B cell (primary cell): ENCODE measurements at regions not wholly inside any gene's neighbourhood (a gene's known extent, or its start where the extent isn't known, plus 50 kb on each side); places are given as distances from the start of the nearest gene placed in this dataset.

Source experiments
- CTCF ChIP-seq: fragments of 200-600 bp; IDR thresholded peaks from one replicate; pipeline ENCODE4 v1.8.0; 2022; ENCODE audit warnings: antibody characterized with exemption, mild to moderate bottlenecking
- EZH2 ChIP-seq: IDR thresholded peaks from 2 replicates; pipeline ENCODE4 v1.6.1; 2012; ENCODE audit warnings: borderline replicate concordance, low read depth, mild to moderate bottlenecking, moderate library complexity, low read length; ENCODE audit not compliant: insufficient read depth, poor library complexity, severe bottlenecking

- TF ChIP-seq EZH2 (no peak), CTCF (no peak)
Measured at GRCh38 chr6:80527552-80528052, 421.1 kb downstream of the BCKDHB start.
